Tibial nerve (tissue), 4 donors: ENCODE measurements at regions not wholly inside any gene's neighbourhood (a gene's known extent, or its start where the extent isn't known, plus 50 kb on each side); places are given as distances from the start of the nearest gene placed in this dataset.
"Not testable (repeated sequence)": the region's sequence is repeated elsewhere in the genome, so short reads cannot be mapped to it uniquely, and the experiment has no call there.

ENCODE experiments used
- DNase-seq, 2 donors: peaks; one replicate each; pipeline ENCODE4 v3.0.0-alpha.2; 2019; ENCODE audit warnings: low spot score in 2 of 2
- H3K27ac ChIP-seq, 4 donors: fragments of 200-600 bp; sonication (generic) in 3 of 4; one replicate each; pipeline ENCODE4 v1.5.1; 2017 to 2019; ENCODE audit warnings: mild to moderate bottlenecking in 1 of 4
- H3K27me3 ChIP-seq, 2 donors: fragments of 200-600 bp; sonication (generic) in 1 of 2; one replicate each; pipeline versions ENCODE4 v1.5.1 to v1.6.0; 2017 to 2019
- H3K36me3 ChIP-seq, 3 donors: fragments of 200-600 bp; sonication (generic); one replicate each; pipeline ENCODE4 v1.5.1; 2018 to 2019
- H3K4me1 ChIP-seq, 4 donors: fragments of 200-600 bp; sonication (generic) in 3 of 4; one replicate each; pipeline ENCODE4 v1.5.1; 2017 to 2019
- H3K4me3 ChIP-seq, 4 donors: fragments of 200-600 bp; sonication (generic) in 3 of 4; one replicate each; pipeline ENCODE4 v1.5.1; 2017 to 2019; ENCODE audit warnings: mild to moderate bottlenecking in 1 of 4, moderate library complexity in 1 of 4
- H3K9me3 ChIP-seq, 4 donors: fragments of 200-600 bp; sonication (generic) in 3 of 4; one replicate each; pipeline ENCODE4 v1.5.1; 2017 to 2019
- EP300 ChIP-seq, 2 donors: sonication (generic); formaldehyde crosslinking; IDR thresholded peaks; one replicate each; pipeline ENCODE4 v1.6.1; 2017; ENCODE audit warnings: antibody characterized with exemption in 2 of 2, mild to moderate bottlenecking in 1 of 2
- POLR2A ChIP-seq, 2 donors: fragments of 450-650 bp; IDR thresholded peaks; one replicate each; pipeline ENCODE4 v1.6.1; 2017; ENCODE audit warnings: antibody characterized with exemption in 2 of 2, mild to moderate bottlenecking in 2 of 2, moderate library complexity in 2 of 2
- WGBS, 2 donors: methylation state at CpG; one replicate each; pipeline ENCODE4 v1.1.5; 2018; 5-methylcytosine and 5-hydroxymethylcytosine counted together
- TF ChIP-seq, protein P1 (sequence below), 5 experiments: fragments of 200-600 bp in 3 of 5; fragments of 450-650 bp in 2 of 5; sonication (generic) in 3 of 5; IDR thresholded peaks; one replicate each; pipeline ENCODE4 v1.5.1; 2016 to 2019; ENCODE audit warnings: antibody characterized with exemption in 5 of 5, mild to moderate bottlenecking in 3 of 5, moderate library complexity in 2 of 5

DNA sequence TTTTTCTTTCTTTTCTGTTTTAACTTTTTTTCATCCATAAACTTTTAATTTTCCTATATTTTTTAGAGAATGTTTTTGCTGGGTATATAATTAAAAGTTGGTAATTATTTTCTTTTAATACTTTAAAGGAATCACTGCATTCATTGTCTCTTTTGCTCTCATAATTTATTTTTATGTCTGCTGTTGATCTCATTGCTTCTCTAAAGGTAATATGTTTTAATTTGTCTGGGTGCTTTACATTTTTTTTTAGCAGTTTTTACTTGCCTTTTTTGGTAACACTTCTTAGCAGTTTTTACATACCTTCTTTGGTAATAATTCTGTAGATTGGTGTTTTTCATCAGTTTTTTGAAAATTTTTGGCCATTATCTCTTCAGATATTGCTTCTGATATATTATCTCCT is 89.4 kb upstream of the BMAL1 start:
- no peak for DNase-seq
- H3K4me1 ChIP-seq = peaks cover 0 to 15% (median 0%) of the 10 kb centered on the region in 4 donors
- no peak overlapping the region for H3K27ac ChIP-seq
- TF ChIP-seq, protein P1, sequence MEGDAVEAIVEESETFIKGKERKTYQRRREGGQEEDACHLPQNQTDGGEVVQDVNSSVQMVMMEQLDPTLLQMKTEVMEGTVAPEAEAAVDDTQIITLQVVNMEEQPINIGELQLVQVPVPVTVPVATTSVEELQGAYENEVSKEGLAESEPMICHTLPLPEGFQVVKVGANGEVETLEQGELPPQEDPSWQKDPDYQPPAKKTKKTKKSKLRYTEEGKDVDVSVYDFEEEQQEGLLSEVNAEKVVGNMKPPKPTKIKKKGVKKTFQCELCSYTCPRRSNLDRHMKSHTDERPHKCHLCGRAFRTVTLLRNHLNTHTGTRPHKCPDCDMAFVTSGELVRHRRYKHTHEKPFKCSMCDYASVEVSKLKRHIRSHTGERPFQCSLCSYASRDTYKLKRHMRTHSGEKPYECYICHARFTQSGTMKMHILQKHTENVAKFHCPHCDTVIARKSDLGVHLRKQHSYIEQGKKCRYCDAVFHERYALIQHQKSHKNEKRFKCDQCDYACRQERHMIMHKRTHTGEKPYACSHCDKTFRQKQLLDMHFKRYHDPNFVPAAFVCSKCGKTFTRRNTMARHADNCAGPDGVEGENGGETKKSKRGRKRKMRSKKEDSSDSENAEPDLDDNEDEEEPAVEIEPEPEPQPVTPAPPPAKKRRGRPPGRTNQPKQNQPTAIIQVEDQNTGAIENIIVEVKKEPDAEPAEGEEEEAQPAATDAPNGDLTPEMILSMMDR (IDR thresholded peaks at IDR 0.05) = no peak
- TF ChIP-seq EP300 (IDR thresholded peaks at IDR 0.05) (no peak), POLR2A (IDR thresholded peaks at IDR 0.05) (no peak)
- H3K27me3 ChIP-seq = no peaks in the 10 kb centered on the region
- H3K9me3 ChIP-seq = peaks cover 0 to 27% (median 7%) of the 10 kb centered on the region in 4 donors
- no peaks in the 10 kb centered on the region for H3K36me3 ChIP-seq
- no peak overlapping the region for H3K4me3 ChIP-seq

DNA sequence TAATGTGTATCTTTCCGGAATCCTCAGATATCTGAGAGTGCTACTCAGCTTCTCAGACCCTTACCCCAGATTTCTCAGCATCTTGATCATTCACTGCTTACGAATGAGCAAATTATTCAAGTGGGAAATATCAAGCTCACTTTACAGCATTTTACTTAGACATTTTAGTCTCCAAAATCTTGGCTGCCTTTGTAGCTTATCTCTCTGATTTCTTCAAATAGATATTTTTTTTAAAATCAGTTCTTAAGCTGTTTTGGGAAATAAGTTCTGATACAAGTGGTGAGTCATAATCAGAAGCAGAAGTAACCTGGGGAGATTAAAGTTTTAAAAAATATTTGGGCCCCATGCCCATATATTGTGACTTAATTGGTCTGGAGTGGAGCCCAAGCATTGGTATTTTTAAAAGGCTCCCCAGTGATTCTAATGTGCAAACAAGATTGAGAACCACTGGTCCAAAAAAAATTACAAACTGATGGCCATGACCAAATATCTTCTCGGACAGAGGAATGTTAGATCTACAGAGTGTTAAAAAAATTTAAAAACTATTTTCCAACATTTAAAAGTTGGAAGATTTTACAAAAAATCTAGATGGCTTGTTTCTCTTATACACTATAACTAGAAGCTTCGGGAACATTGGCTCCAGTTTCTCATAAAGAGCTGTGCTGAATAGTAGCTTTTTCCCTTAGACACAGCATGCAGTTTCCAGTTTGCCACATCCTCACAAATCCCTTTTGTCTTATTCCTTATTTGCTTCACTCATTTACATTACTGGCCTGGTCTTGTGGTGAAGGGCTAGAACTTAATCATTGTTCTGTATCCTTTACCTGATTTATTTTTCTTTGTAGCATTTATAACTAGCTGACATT is 87.8 kb upstream of the BMAL1 start:
- no peak overlapping the region for H3K4me3 ChIP-seq
- no peaks in the 10 kb centered on the region for H3K27me3 ChIP-seq
- peak overlapping the region; percentile 1 to 72 (median 44) for H3K27ac ChIP-seq
- no peaks in the 10 kb centered on the region for H3K36me3 ChIP-seq
- no peak for TF ChIP-seq EP300 (IDR thresholded peaks at IDR 0.05)
- TF ChIP-seq POLR2A (IDR thresholded peaks at IDR 0.05) = no peak
- TF ChIP-seq, protein P1 (IDR thresholded peaks at IDR 0.05) = no peak
- WGBS, 2 donors = 31 to 37% methylated on average over 4 of the region's 4 CpGs
- peaks cover 0 to 12% (median 0%) of the 10 kb centered on the region in 4 donors for H3K4me1 ChIP-seq
- peaks cover 0 to 27% (median 7%) of the 10 kb centered on the region in 4 donors for H3K9me3 ChIP-seq
- no peak for DNase-seq

DNA sequence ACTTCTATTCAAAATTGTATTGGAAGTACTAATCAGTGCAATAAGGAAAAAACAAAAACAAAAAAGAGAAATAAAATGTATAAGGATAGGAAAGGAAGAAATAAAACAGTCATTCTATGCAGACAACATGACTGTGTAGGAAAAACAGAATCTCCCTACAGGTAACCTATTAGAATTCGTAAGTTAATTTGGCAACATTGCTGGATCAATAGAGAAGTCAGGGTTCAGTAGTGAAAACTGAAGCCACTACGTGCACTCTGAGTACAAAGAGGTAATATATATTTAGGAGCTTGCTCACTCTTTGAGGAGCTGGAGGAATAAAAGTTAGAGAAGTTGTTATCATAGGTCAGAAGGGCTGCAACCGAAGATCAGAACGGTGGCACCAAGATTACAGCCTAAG is 84.0 kb upstream of the BMAL1 start:
- peaks cover 0 to 12% (median 0%) of the 10 kb centered on the region in 4 donors for H3K4me1 ChIP-seq
- no peak overlapping the region for H3K27ac ChIP-seq
- 74 to 81% methylated on average over 4 of the region's 4 CpGs for WGBS, 2 donors
- TF ChIP-seq EP300 (IDR thresholded peaks at IDR 0.05) (no peak), POLR2A (IDR thresholded peaks at IDR 0.05) (no peak)
- TF ChIP-seq, protein P1 (IDR thresholded peaks at IDR 0.05) = no peak
- H3K36me3 ChIP-seq = no peaks in the 10 kb centered on the region
- H3K4me3 ChIP-seq = no peak overlapping the region
- DNase-seq = no peak
- H3K27me3 ChIP-seq = no peaks in the 10 kb centered on the region
- H3K9me3 ChIP-seq = peaks cover 0 to 25% (median 5%) of the 10 kb centered on the region in 4 donors

DNA sequence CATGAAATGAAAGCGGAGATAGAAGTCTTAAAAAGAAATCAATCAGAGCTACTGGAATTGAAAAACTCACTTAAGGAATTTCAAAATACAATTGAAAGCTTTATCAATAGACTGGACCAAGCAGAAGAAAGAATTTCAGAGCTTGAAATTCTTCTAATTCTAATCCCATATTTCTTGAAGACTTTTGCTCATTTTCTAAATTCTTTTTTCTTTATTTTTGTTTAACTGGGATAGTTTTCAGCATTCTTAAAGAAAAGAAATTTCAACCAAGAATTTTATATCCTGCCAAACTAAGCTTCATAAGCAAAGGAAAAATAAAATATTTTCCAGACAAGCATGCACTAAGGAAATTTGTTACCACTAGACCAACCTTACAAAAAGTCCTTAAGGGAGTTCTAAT is 80.2 kb upstream of the BMAL1 start:
- WGBS, 2 donors = 0 to 91% methylated on average over 1 of the region's 1 CpG

GRCh38 chr11:13205486-13205885 is 72.1 kb upstream of the BMAL1 start:
- H3K4me1 ChIP-seq = peaks cover 0 to 55% (median 24%) of the 10 kb centered on the region in 4 donors
- 62 to 65% methylated on average over 4 of the region's 4 CpGs for WGBS, 2 donors
- no peaks in the 10 kb centered on the region for H3K36me3 ChIP-seq
- no peak overlapping the region for H3K4me3 ChIP-seq
- no peaks in the 10 kb centered on the region for H3K27me3 ChIP-seq
- TF ChIP-seq, protein P1 (IDR thresholded peaks at IDR 0.05) = no peak
- TF ChIP-seq EP300 (IDR thresholded peaks at IDR 0.05) (no peak), POLR2A (IDR thresholded peaks at IDR 0.05) (no peak)
- no peak for DNase-seq
- H3K27ac ChIP-seq = peak overlapping the region in 2 of 4 donors; percentile 85 to 88
- peaks cover 0 to 3% (median 0%) of the 10 kb centered on the region in 4 donors for H3K9me3 ChIP-seq

More for the DNA sequence above, 80.2 kb upstream of the BMAL1 start:
- DNase-seq, H3K4me3 ChIP-seq, H3K27me3 ChIP-seq, H3K36me3 ChIP-seq, H3K4me1 ChIP-seq, H3K27ac ChIP-seq: not testable (repeated sequence)
- H3K9me3 ChIP-seq = peaks cover 0 to 25% (median 5%) of the 10 kb centered on the region in 4 donors
